ENCODE measurements at regions not wholly inside any gene's neighbourhood (a gene's known extent, or its start where the extent isn't known, plus 50 kb on each side); places are given as distances from the start of the nearest gene placed in this dataset.

DNA sequence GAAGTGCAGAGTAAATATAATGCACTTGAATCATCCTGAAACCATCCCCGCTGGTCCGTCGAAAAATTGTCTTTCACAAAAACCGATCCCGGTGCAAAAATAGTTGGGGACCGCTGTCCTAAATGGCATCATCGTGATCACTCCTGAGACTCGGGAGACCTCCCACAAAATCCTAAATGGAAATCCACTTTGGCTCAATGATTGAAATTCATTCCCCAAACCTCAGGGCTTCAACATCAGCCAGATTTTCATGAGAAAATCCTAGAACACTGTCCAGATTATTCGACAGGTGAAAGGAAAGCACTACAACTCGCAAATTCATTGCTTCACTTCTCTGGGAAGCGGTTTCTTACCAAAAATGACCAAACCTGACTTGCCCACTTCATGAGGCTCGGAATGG is 335.3 kb upstream of the ZNF507 start:
- TF ChIP-seq ZNF274 (IDR thresholded peaks at IDR 0.05; ENCODE audit: low read depth, low read length) (no peak), YY1 (IDR thresholded peaks at IDR 0.05; ENCODE audit: insufficient read depth, insufficient read length) (no peak), SUZ12 (IDR thresholded peaks at IDR 0.05; ENCODE audit: extremely low read depth, insufficient read depth, insufficient read length) (no peak)
